Osteocyte (in vitro differentiated cells): ENCODE measurements at regions not wholly inside any gene's neighbourhood (a gene's known extent, or its start where the extent isn't known, plus 50 kb on each side); places are given as distances from the start of the nearest gene placed in this dataset.

Source experiments
- DNase-seq: peaks from one replicate; pipeline ENCODE4 v3.0.0; 2021; ENCODE audit warnings: mixed read lengths; ENCODE audit not compliant: unreplicated experiment; ENCODE audit errors: extremely low spot score
- H3K27ac Mint-ChIP-seq: one replicate; pipeline ENCODE4 v1.8.0; 2021; ENCODE audit warnings: mild to moderate bottlenecking, mixed read lengths; ENCODE audit not compliant: unreplicated experiment
- H3K27me3 Mint-ChIP-seq: one replicate; pipeline ENCODE4 v1.8.0; 2021; ENCODE audit warnings: mixed read lengths; ENCODE audit not compliant: unreplicated experiment
- H3K36me3 Mint-ChIP-seq: one replicate; pipeline ENCODE4 v1.8.0; 2021; ENCODE audit warnings: mixed read lengths; ENCODE audit not compliant: unreplicated experiment
- H3K4me1 Mint-ChIP-seq: one replicate; pipeline ENCODE4 v1.8.0; 2021; ENCODE audit warnings: mixed read lengths; ENCODE audit not compliant: unreplicated experiment
- H3K4me3 Mint-ChIP-seq: one replicate; pipeline ENCODE4 v1.8.0; 2021; ENCODE audit warnings: mild to moderate bottlenecking, moderate library complexity, mixed read lengths; ENCODE audit not compliant: unreplicated experiment
- H3K9me3 Mint-ChIP-seq: one replicate; pipeline ENCODE4 v1.8.0; 2021; ENCODE audit warnings: mixed read lengths; ENCODE audit not compliant: unreplicated experiment
- CTCF ChIP-seq: fragments of 200-600 bp; sonication (generic); IDR thresholded peaks from 2 replicates; pipeline ENCODE4 v1.5.0; 2021; ENCODE audit warnings: antibody characterized with exemption, mild to moderate bottlenecking, moderate library complexity

GRCh38 chr7:67823345-67823744 is 826.7 kb downstream of the TYW1 start:
- no peaks in the 10 kb centered on the region for H3K27me3 Mint-ChIP-seq
- DNase-seq, result no peak
- peaks cover 36% of the 10 kb centered on the region for H3K9me3 Mint-ChIP-seq
- no peaks in the 10 kb centered on the region for H3K36me3 Mint-ChIP-seq
- H3K27ac Mint-ChIP-seq, result no peak overlapping the region
- H3K4me3 Mint-ChIP-seq, result no peak overlapping the region
- no peak for TF ChIP-seq CTCF
- H3K4me1 Mint-ChIP-seq, result no peaks in the 10 kb centered on the region

- H3K27ac Mint-ChIP-seq, result no peak overlapping the region
- H3K4me3 Mint-ChIP-seq, result no peak overlapping the region
- peaks cover 26% of the 10 kb centered on the region for H3K9me3 Mint-ChIP-seq
- H3K27me3 Mint-ChIP-seq, result no peaks in the 10 kb centered on the region
- no peak for TF ChIP-seq CTCF
- H3K4me1 Mint-ChIP-seq, result no peaks in the 10 kb centered on the region
- H3K36me3 Mint-ChIP-seq, result no peaks in the 10 kb centered on the region
- no peak for DNase-seq
Measured at GRCh38 chr7:67825356-67825755, 828.7 kb downstream of the TYW1 start.

GRCh38 chr7:67841896-67842295 is 845.3 kb downstream of the TYW1 start:
- Mint-ChIP-seq H3K27me3 (no peaks in the 10 kb centered on the region), H3K4me3 (no peak overlapping the region), H3K9me3 (peaks cover 7% of the 10 kb centered on the region), H3K36me3 (no peaks in the 10 kb centered on the region), H3K4me1 (no peaks in the 10 kb centered on the region), H3K27ac (no peak overlapping the region)
- DNase-seq, result no peak
- TF ChIP-seq CTCF, result no peak

- no peak overlapping the region for H3K27ac Mint-ChIP-seq
- TF ChIP-seq CTCF, result no peak
- H3K36me3 Mint-ChIP-seq, result no peaks in the 10 kb centered on the region
- H3K9me3 Mint-ChIP-seq, result peaks cover 7% of the 10 kb centered on the region
- no peaks in the 10 kb centered on the region for H3K4me1 Mint-ChIP-seq
- H3K27me3 Mint-ChIP-seq, result no peaks in the 10 kb centered on the region
- no peak overlapping the region for H3K4me3 Mint-ChIP-seq
- no peak for DNase-seq
Measured at GRCh38 chr7:67842571-67842970, 845.9 kb downstream of the TYW1 start.

GRCh38 chr7:67843001-67843565 is 846.5 kb downstream of the TYW1 start:
- Mint-ChIP-seq H3K4me1 (no peaks in the 10 kb centered on the region), H3K27me3 (no peaks in the 10 kb centered on the region), H3K4me3 (no peak overlapping the region), H3K36me3 (no peaks in the 10 kb centered on the region), H3K27ac (no peak overlapping the region), H3K9me3 (peaks cover 7% of the 10 kb centered on the region)
- no peak for TF ChIP-seq CTCF
- DNase-seq, result no peak
